Memory B cell (primary cell): ENCODE measurements at regions not wholly inside any gene's neighbourhood (a gene's known extent, or its start where the extent isn't known, plus 50 kb on each side); places are given as distances from the start of the nearest gene placed in this dataset.
"Not testable (repeated sequence)": the region's sequence is repeated elsewhere in the genome, so short reads cannot be mapped to it uniquely, and the experiment has no call there.

Experiments used
- ATAC-seq: fragments of 150-1000 bp; cut with Tn5 transposase; 2 replicates; pipeline ENCODE4 v1.10.0; 2021; ENCODE audit warnings: low read depth, mild to moderate bottlenecking, moderate library complexity
- DNase-seq, 2 donors: peaks; one replicate each; pipeline ENCODE4 v3.0.0; 2022; ENCODE audit warnings: low spot score in 2 of 2
- H3K27ac Mint-ChIP-seq: one replicate; pipeline ENCODE4 v1.8.0; 2022; ENCODE audit warnings: mild to moderate bottlenecking, moderate library complexity, mixed read lengths
- H3K27me3 Mint-ChIP-seq: one replicate; pipeline ENCODE4 v1.8.0; 2022; ENCODE audit warnings: mixed read lengths
- H3K36me3 Mint-ChIP-seq: one replicate; pipeline ENCODE4 v1.8.0; 2022; ENCODE audit warnings: mild to moderate bottlenecking, mixed read lengths
- H3K4me1 Mint-ChIP-seq: one replicate; pipeline ENCODE4 v1.8.0; 2022; ENCODE audit warnings: mixed read lengths
- H3K4me3 Mint-ChIP-seq: one replicate; pipeline ENCODE4 v1.8.0; 2022; ENCODE audit warnings: mild to moderate bottlenecking, moderate library complexity, mixed read lengths
- H3K9me3 Mint-ChIP-seq: one replicate; pipeline ENCODE4 v1.8.0; 2022; ENCODE audit warnings: mixed read lengths

DNA sequence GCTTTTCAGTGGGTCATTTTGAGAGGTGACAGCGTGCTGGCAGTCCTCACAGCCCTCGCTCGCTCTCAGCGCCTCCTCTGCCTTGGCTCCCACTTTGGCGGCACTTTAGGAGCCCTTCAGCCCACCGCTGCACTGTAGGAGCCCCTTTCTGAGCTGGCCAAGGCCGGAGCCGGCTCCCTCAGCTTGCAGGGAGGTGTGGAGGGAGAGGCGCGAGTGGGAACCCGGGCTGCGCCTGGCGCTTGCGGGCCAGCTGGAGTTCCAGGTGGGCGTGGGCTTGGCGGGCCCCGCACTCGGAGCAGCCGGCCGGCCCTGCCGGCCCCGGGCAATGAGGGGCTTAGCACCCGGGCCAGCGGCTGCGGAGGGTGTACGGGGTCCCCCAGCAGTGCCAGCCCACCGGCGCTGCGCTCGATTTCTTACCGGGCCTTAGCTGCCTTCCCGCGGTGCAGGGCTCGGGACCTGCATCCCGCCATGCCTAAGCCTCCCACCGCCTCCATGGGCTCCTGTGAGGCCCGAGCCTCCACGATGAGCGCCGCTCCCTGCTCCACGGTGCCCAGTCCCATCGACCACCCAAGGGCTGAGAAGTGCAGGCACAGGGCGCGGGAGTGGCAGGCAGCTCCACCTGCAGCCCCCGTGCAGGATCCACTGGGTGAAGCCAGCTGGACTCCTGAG, 289.1 kb upstream of the UBE2E3 start:
- not testable (repeated sequence) for H3K27ac Mint-ChIP-seq, H3K27me3 Mint-ChIP-seq, H3K36me3 Mint-ChIP-seq, ATAC-seq, H3K4me3 Mint-ChIP-seq, H3K9me3 Mint-ChIP-seq, H3K4me1 Mint-ChIP-seq, DNase-seq

DNA sequence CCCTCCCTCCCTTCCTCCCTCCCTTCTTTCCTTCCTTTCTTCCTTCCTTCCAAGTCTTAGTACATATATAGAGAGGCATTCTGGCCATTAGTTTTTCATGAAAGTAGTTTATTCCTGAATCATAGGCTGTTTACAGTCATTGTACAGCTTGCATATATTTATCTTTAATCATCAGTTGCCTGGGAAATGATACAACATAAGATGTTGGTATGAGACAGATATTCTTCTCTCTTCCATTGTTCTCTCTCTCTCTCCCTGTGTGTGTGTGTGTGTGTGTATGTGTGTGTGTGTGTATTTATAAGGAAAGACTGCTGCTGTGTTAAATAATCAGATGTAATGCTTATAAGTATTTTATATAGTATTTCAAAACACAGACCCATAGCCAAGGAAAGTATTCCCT, 289.8 kb upstream of the UBE2E3 start:
- Mint-ChIP-seq H3K9me3 (no peaks in the 10 kb centered on the region), H3K27me3 (no peaks in the 10 kb centered on the region), H3K36me3 (no peaks in the 10 kb centered on the region), H3K27ac (no peak overlapping the region), H3K4me1 (no peaks in the 10 kb centered on the region), H3K4me3 (no peak overlapping the region)
- ATAC-seq = no peak
- DNase-seq = no peak

DNA sequence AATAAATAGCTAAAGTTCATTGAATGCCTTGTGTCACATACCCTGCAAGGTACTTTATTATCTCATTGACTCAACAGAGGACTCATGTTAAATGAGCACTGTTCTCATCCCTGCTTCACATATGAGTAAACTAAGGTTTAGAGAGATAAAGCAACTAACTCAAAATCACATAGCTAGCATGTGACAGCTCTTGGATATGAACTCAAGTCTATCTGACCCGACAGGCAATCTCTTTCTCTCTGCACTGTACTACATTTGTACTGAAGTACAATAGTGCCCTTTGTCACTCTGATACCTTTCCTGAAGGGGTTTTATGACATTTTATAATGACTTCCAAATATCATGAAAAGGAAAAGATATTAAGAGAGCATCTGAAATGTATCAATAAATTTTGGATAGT, 297.5 kb upstream of the UBE2E3 start:
- ATAC-seq = no peak
- Mint-ChIP-seq H3K36me3 (no peaks in the 10 kb centered on the region), H3K4me1 (no peaks in the 10 kb centered on the region), H3K9me3 (no peaks in the 10 kb centered on the region), H3K4me3 (no peak overlapping the region), H3K27me3 (peaks cover 5% of the 10 kb centered on the region), H3K27ac (no peak overlapping the region)
- no peak for DNase-seq

DNA sequence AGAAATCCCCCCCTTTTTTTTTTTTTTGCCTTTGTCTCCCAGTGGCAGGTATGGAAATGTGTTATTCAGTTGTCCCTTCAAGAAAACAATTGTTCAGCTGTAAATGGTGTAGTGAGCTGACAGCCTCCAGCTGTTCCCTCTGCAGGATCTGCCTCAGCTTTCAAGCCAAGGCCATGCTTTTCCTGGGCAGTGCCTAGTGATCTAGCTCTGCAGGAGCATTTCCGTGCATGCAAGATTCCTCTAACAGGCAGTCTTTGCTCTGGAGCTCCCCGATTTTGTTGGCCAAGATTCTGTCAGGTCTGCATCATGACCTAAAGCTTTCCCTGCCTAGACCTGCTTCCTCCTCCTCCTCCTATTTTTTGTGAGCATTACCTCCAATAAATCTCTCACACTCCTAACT, 300.7 kb upstream of the UBE2E3 start:
- no peaks in the 10 kb centered on the region for H3K9me3 Mint-ChIP-seq
- peaks cover 6% of the 10 kb centered on the region for H3K27me3 Mint-ChIP-seq
- H3K4me3 Mint-ChIP-seq = no peak overlapping the region
- no peaks in the 10 kb centered on the region for H3K36me3 Mint-ChIP-seq
- no peak for ATAC-seq
- no peak for DNase-seq
- no peaks in the 10 kb centered on the region for H3K4me1 Mint-ChIP-seq
- no peak overlapping the region for H3K27ac Mint-ChIP-seq

DNA sequence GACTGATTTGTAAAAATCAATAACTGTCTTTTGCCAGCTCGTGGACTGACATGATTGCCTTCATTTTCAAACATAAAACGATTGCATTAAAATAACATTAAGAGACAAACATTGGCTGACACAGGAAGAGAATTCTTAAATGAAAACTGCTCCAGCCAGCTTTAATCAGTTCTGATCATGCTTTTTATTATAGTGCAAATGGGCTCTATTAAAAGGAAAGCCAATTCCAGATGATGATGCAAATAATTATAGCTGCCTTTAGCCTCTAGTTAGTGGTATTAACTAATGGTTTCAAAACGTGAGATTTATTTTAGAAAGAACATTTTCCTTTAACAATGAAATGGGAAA, 301.8 kb upstream of the UBE2E3 start:
- H3K36me3 Mint-ChIP-seq = no peaks in the 10 kb centered on the region
- H3K27ac Mint-ChIP-seq = no peak overlapping the region
- H3K4me3 Mint-ChIP-seq = no peak overlapping the region
- H3K4me1 Mint-ChIP-seq = no peaks in the 10 kb centered on the region
- no peaks in the 10 kb centered on the region for H3K9me3 Mint-ChIP-seq
- no peak for DNase-seq
- ATAC-seq = no peak
- H3K27me3 Mint-ChIP-seq = peaks cover 7% of the 10 kb centered on the region

DNA sequence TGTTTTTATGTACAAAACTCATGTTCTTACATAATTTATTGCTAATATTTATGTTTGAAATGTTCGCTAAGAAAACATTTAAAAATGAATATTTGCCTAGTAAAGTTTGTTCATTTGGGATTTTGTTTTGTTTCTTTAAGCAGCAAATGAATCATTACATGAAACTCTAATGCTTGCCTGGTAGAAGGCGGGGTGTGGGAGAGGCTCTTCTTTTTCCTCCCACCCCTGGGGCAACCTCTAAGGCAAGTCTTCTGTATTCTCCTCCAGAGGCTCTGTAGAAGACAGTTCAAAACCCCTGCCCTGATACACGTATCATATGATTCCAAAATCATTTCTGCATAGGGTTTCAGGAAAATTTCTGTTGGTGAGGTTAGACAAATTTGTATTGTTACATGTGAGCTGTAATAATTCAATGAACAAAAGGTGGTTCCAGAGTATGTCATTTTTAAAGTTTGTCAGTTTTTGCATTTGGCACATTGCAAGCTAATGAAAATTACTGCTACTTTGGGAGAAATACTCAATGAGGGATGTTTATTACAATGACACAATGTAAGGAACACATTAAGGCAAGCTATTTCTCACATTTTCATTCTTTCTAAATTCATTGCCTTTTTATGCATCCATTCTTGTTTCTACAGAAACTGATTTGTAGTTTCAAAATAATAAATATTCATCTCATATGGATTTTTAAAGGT, 302.3 kb upstream of the UBE2E3 start:
- DNase-seq (no peak), ATAC-seq (no peak)
- H3K27me3 Mint-ChIP-seq = peaks cover 7% of the 10 kb centered on the region
- H3K4me1 Mint-ChIP-seq = no peaks in the 10 kb centered on the region
- H3K9me3 Mint-ChIP-seq = no peaks in the 10 kb centered on the region
- H3K27ac Mint-ChIP-seq = no peak overlapping the region
- H3K36me3 Mint-ChIP-seq = no peaks in the 10 kb centered on the region
- H3K4me3 Mint-ChIP-seq = no peak overlapping the region

DNA sequence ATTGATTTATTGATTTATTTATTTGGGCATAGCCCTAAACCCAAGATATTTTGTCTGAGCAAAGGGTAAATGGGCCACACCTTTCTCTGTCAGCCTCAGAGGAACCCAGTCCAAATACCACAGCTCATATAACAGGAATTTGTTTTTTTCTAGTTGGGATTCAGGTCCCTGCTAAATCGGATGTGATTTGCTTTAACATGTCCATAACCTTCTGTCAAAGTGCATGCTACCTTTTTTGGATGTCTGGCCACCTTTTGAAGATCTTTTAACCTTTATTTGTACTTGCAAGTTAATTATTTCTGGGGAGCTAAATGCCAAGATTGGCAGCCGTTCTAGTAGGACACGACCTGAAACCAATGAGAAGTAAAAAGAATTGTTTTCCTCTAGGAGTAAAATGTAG, 303.2 kb upstream of the UBE2E3 start:
- H3K4me1 Mint-ChIP-seq = no peaks in the 10 kb centered on the region
- no peak for ATAC-seq
- no peaks in the 10 kb centered on the region for H3K9me3 Mint-ChIP-seq
- no peak overlapping the region for H3K27ac Mint-ChIP-seq
- DNase-seq = no peak
- no peaks in the 10 kb centered on the region for H3K36me3 Mint-ChIP-seq
- no peak overlapping the region for H3K4me3 Mint-ChIP-seq
- H3K27me3 Mint-ChIP-seq = peaks cover 7% of the 10 kb centered on the region

DNA sequence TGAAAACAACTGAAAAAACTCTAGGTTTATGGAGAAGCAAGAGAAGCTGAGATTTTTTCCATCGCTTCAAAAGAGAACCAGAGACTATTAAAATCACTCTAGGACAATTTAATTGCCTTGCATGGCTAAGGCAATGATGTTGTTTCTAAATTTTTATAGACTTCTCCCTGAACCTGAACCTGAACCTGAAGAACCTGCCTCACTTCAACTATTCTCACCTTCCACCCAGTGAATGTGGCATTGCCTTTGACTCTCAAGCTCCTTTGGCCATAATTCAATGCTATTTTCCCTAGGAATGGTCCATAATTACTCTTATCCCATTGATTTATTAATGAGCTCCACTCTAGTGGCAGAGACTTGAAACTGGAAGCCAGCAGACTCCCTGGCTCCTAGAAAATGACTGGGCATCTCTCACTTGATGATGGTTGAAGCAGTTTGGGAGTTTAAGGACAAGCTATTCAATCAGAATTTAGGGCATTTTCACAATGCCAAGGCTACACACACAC, 303.8 kb upstream of the UBE2E3 start:
- no peak overlapping the region for H3K4me3 Mint-ChIP-seq
- H3K36me3 Mint-ChIP-seq = no peaks in the 10 kb centered on the region
- no peaks in the 10 kb centered on the region for H3K9me3 Mint-ChIP-seq
- no peaks in the 10 kb centered on the region for H3K4me1 Mint-ChIP-seq
- no peak overlapping the region for H3K27ac Mint-ChIP-seq
- peaks cover 5% of the 10 kb centered on the region for H3K27me3 Mint-ChIP-seq
- no peak for ATAC-seq
- DNase-seq = no peak

DNA sequence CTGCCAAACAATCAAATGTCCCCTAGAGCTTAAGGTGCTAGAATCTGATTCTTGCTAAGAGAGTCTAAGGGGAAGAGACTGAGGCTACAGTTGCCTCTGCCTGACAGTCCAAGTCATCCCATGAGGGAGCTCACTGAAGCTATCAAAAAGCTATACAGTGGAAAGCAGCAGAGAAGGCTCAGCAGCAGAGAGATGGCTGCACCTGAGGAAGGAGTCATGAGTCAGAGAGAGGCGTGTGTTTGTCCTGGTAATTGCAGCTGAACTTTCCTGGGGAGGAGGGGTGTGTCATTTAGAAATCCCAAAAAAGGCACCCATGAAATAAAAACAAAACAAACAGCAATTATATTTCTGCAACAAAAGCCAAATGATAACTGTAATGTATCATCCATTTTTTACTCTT, 305.2 kb upstream of the UBE2E3 start:
- DNase-seq (no peak), ATAC-seq (no peak)
- Mint-ChIP-seq H3K4me1 (no peaks in the 10 kb centered on the region), H3K36me3 (no peaks in the 10 kb centered on the region), H3K27me3 (peaks cover 5% of the 10 kb centered on the region), H3K9me3 (no peaks in the 10 kb centered on the region), H3K4me3 (no peak overlapping the region), H3K27ac (no peak overlapping the region)

DNA sequence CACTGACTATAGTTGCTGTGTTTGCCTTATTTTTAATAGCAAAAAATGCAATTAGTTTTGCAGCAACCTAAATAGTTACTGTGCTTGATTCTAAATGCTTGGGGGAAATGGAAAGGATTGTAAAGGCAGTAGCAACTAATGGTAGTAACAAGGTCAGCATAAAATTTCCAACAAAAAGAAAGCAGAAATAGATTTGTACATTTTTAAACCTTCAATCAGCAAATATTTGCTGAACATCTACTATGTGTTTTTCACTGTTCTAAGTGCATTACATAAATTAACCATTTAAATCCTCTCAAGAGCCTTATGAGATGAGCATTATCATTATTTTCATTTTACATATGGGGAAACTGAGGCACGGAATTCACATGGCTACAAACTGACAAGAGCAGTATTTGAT, 308.0 kb upstream of the UBE2E3 start:
- DNase-seq (no peak), ATAC-seq (no peak)
- H3K36me3 Mint-ChIP-seq = no peaks in the 10 kb centered on the region
- H3K4me1 Mint-ChIP-seq = no peaks in the 10 kb centered on the region
- H3K9me3 Mint-ChIP-seq = no peaks in the 10 kb centered on the region
- H3K27ac Mint-ChIP-seq = no peak overlapping the region
- H3K27me3 Mint-ChIP-seq = peaks cover 4% of the 10 kb centered on the region
- H3K4me3 Mint-ChIP-seq = no peak overlapping the region

DNA sequence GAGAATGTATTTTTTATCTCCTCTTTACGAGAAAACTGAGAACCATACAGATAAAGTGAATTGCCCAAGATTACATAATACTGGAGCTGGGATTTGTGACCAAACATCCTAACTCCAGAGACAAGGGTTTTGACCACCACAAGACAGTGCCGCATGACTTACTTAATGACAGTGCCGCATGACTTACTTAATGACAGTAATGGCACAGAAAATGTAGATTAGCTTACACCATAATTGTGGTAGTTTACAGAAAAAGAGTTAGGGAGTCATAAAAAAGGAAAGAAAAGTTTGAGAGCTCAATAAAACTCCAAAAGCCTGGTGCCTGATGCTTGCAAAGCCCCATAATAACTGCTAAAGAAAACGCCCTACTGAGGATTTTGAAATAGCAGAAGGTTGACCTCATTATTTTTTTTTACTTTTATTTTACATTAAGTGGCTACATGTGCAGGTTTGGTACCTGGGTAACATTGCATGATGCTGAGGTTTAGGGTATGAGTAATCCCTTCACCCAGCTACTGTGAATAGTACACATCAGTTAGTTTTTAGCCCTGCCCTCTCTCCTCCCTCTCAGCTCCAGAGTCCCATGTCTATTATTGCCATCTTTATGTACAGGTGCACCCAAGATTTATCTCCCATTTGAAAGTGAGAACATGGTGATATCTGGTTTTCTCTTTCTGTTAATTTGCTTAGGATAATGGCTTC, 310.0 kb upstream of the UBE2E3 start:
- Mint-ChIP-seq H3K27ac (no peak overlapping the region), H3K4me1 (no peaks in the 10 kb centered on the region), H3K36me3 (no peaks in the 10 kb centered on the region), H3K27me3 (peaks cover 5% of the 10 kb centered on the region), H3K9me3 (peaks cover 2% of the 10 kb centered on the region), H3K4me3 (no peak overlapping the region)
- no peak for ATAC-seq
- no peak for DNase-seq

DNA sequence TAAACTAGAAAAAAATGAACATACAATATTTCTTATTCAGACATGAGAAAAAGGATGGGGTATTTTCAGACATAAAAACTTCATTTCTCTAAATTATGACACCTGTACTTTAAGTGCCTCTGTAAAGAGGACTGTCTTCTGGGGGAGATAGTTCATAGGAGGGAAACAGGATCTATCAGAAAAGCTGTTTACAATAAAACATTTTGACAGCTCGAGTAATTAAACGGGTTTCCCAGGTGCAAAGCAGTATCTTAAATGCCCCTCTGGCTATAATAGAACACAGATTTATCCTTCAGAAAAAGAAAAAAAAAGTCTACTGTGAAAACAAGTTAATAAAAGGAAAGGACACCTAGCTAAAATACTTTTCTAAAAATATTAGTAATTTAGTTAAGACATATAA, 311.4 kb upstream of the UBE2E3 start:
- no peak overlapping the region for H3K4me3 Mint-ChIP-seq
- peaks cover 7% of the 10 kb centered on the region for H3K27me3 Mint-ChIP-seq
- no peaks in the 10 kb centered on the region for H3K36me3 Mint-ChIP-seq
- ATAC-seq (no peak), DNase-seq (no peak)
- H3K27ac Mint-ChIP-seq = no peak overlapping the region
- H3K4me1 Mint-ChIP-seq = no peaks in the 10 kb centered on the region
- H3K9me3 Mint-ChIP-seq = peaks cover 2% of the 10 kb centered on the region

DNA sequence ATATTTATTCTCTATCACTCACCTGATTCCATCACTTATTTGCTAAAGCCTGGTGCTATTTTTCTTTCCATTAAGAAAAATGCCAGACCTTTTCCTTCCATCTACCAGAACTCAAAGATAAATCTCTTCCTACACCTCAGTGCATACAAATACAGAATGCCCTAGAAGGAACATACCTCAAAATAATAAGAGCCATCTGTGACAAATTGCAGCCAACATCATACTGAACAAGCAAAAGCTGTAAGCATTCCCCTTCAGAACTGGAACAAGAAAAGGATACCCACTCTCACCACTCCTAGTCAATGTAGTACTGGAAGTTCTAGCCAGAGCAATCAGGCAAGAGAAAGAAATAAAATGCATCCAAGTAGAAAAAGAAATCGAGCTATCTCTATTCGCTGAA, 315.9 kb upstream of the UBE2E3 start:
- DNase-seq (no peak), ATAC-seq (no peak)
- no peaks in the 10 kb centered on the region for H3K36me3 Mint-ChIP-seq
- peaks cover 11% of the 10 kb centered on the region for H3K27me3 Mint-ChIP-seq
- H3K4me3 Mint-ChIP-seq = no peak overlapping the region
- H3K27ac Mint-ChIP-seq = no peak overlapping the region
- H3K9me3 Mint-ChIP-seq = peaks cover 2% of the 10 kb centered on the region
- H3K4me1 Mint-ChIP-seq = no peaks in the 10 kb centered on the region

DNA sequence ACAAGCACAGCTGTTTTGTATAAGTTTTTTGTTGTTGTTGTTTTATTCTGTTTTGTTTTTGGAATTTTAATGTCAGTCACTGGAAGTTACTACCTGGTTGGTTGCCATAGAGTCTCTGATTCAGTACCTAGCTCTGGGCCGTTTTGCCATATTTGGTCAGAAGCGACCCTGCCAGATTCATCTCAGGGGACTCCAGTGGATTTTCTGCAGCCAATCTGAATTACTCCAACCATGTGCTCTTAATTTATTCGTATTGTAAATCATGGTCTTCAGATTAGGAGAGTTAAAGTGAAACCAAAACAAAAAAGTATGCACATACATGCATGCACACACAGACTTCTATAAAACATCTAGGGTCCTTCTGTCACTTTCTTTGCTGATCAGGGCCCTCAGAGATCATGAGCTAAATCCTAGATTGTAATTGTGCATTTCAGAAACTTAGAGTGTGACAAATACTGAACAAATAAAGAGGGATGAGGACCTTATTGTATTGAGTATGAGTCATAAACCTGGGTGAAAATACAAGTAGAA, 317.4 kb upstream of the UBE2E3 start:
- no peaks in the 10 kb centered on the region for H3K36me3 Mint-ChIP-seq
- no peak for ATAC-seq
- H3K4me1 Mint-ChIP-seq = no peaks in the 10 kb centered on the region
- no peak overlapping the region for H3K27ac Mint-ChIP-seq
- no peak for DNase-seq
- H3K4me3 Mint-ChIP-seq = no peak overlapping the region
- peaks cover 13% of the 10 kb centered on the region for H3K27me3 Mint-ChIP-seq
- peaks cover 2% of the 10 kb centered on the region for H3K9me3 Mint-ChIP-seq
